CD14-positive monocyte (primary cell): ENCODE measurements at regions not wholly inside any gene's neighbourhood (a gene's known extent, or its start where the extent isn't known, plus 50 kb on each side); places are given as distances from the start of the nearest gene placed in this dataset.

Source experiments
- DNase-seq, 3 donors: peaks; one replicate each; pipeline ENCODE4 v3.0.0-alpha.2; 2011 to 2022
- H2AFZ ChIP-seq: 2 replicates; pipeline ENCODE4 v1.6.0; 2012; ENCODE audit warnings: mild to moderate bottlenecking, low read depth, low read length, inconsistent platforms; ENCODE audit not compliant: insufficient read depth, poor library complexity, severe bottlenecking
- H3K27ac ChIP-seq, 2 donors: 1 replicate in 1 of 2; 2 replicates in 1 of 2; pipeline ENCODE4 v1.5.1; 2012 to 2013; ENCODE audit warnings: low read length in 2 of 2, control low read depth in 1 of 2, inconsistent platforms in 1 of 2, low read depth in 1 of 2, mild to moderate bottlenecking in 1 of 2
- H3K27me3 ChIP-seq, 2 donors: one replicate each; pipeline versions ENCODE4 v1.6.0 to v1.6.1; 2011 to 2013; ENCODE audit warnings: low read length in 2 of 2; ENCODE audit not compliant: control insufficient read depth in 2 of 2, insufficient read depth in 2 of 2
- H3K36me3 ChIP-seq, 2 donors: replicated peaks in 1 of 2; 1 replicate in 1 of 2; 2 replicates in 1 of 2; pipeline versions ENCODE4 v1.5.1 to v1.6.1; 2012 to 2013; ENCODE audit warnings: low read length in 2 of 2, control low read depth in 1 of 2, inconsistent platforms in 1 of 2, mild to moderate bottlenecking in 1 of 2; ENCODE audit not compliant: insufficient read depth in 2 of 2, control insufficient read depth in 1 of 2
- H3K4me1 ChIP-seq, 2 donors: 1 replicate in 1 of 2; 2 replicates in 1 of 2; pipeline versions ENCODE4 v1.5.1 to v1.6.1; 2012 to 2013; ENCODE audit warnings: low read length in 2 of 2, control low read depth in 1 of 2, inconsistent platforms in 1 of 2, mild to moderate bottlenecking in 1 of 2, moderate library complexity in 1 of 2; ENCODE audit not compliant: insufficient read depth in 2 of 2, control insufficient read depth in 1 of 2
- H3K4me2 ChIP-seq: replicated peaks from 2 replicates; pipeline ENCODE3; 2012; ENCODE audit warnings: low read length, moderate library complexity, mild to moderate bottlenecking; ENCODE audit not compliant: poor library complexity, severe bottlenecking; ENCODE audit errors: extremely low read depth
- H3K4me3 ChIP-seq, 3 experiments: fragments of 200-600 bp in 1 of 3; sonication (generic) in 1 of 3; replicated peaks in 1 of 3; 1 replicate in 2 of 3; 2 replicates in 1 of 3; pipeline ENCODE4 v1.5.1; 2011 to 2013; ENCODE audit warnings: low read length in 3 of 3, mild to moderate bottlenecking in 3 of 3, control low read depth in 2 of 3, low read depth in 2 of 3, inconsistent platforms in 1 of 3, moderate library complexity in 1 of 3
- H3K79me2 ChIP-seq: 2 replicates; pipeline ENCODE4 v1.6.0; 2012; ENCODE audit warnings: mild to moderate bottlenecking, control low read depth, inconsistent platforms, low read length, moderate library complexity; ENCODE audit not compliant: insufficient read depth
- H3K9ac ChIP-seq: 2 replicates; pipeline ENCODE4 v1.6.0; 2017; ENCODE audit warnings: low read length, mild to moderate bottlenecking; ENCODE audit not compliant: insufficient read depth, poor library complexity, severe bottlenecking
- H3K9me3 ChIP-seq, 2 donors: replicated peaks in 1 of 2; 1 replicate in 1 of 2; 2 replicates in 1 of 2; pipeline versions ENCODE4 v1.5.1 to v1.6.1; 2012 to 2013; ENCODE audit warnings: low read length in 2 of 2, control low read depth in 1 of 2; ENCODE audit not compliant: control insufficient read depth in 1 of 2, insufficient read depth in 1 of 2
- H4K20me1 ChIP-seq: 2 replicates; pipeline ENCODE4 v1.6.0; 2012; ENCODE audit warnings: mild to moderate bottlenecking, low read length, control low read depth, moderate library complexity; ENCODE audit not compliant: insufficient read depth
- H3K27ac Mint-ChIP-seq, 7 donors: one replicate each; pipeline ENCODE4 v1.8.0; 2020; ENCODE audit warnings: mild to moderate bottlenecking in 7 of 7, mixed read lengths in 7 of 7, moderate library complexity in 6 of 7, inconsistent platforms in 2 of 7
- H3K27me3 Mint-ChIP-seq, 3 donors: one replicate each; pipeline ENCODE4 v1.8.0; 2021 to 2022; ENCODE audit warnings: low read depth in 3 of 3, mild to moderate bottlenecking in 3 of 3, mixed read lengths in 3 of 3, moderate library complexity in 3 of 3, inconsistent platforms in 1 of 3
- H3K36me3 Mint-ChIP-seq, 2 donors: one replicate each; pipeline ENCODE4 v1.8.0; 2020; ENCODE audit warnings: mixed read lengths in 2 of 2, inconsistent platforms in 1 of 2, mild to moderate bottlenecking in 1 of 2
- H3K4me1 Mint-ChIP-seq: one replicate; pipeline ENCODE4 v1.8.0; 2020; ENCODE audit warnings: mild to moderate bottlenecking, mixed read lengths
- H3K4me3 Mint-ChIP-seq, 2 donors: one replicate each; pipeline ENCODE4 v1.8.0; 2020; ENCODE audit warnings: mild to moderate bottlenecking in 2 of 2, mixed read lengths in 2 of 2, moderate library complexity in 1 of 2
- H3K9me3 Mint-ChIP-seq, 7 donors: one replicate each; pipeline ENCODE4 v1.8.0; 2020 to 2022; ENCODE audit warnings: mixed read lengths in 7 of 7, mild to moderate bottlenecking in 6 of 7, moderate library complexity in 6 of 7, inconsistent platforms in 2 of 7
- CTCF ChIP-seq: fragments of 200-600 bp; IDR thresholded peaks from one replicate; pipeline ENCODE4 v1.8.0; 2022; ENCODE audit warnings: antibody characterized with exemption, mild to moderate bottlenecking
- WGBS: methylation state at CpG from one replicate; pipeline ENCODE4 v1.1.5; 2013; ENCODE audit warnings: missing lambda C conversion rate; ENCODE audit not compliant: insufficient coverage; 5-methylcytosine and 5-hydroxymethylcytosine counted together
- intact Hi-C, 2 donors: fragments of 100-400 bp; cut with micrococcal nuclease; formaldehyde crosslinking; loops; one replicate each; pipeline versions ENCODE4 v1.15.0 to v1.15.1; 2023

DNA sequence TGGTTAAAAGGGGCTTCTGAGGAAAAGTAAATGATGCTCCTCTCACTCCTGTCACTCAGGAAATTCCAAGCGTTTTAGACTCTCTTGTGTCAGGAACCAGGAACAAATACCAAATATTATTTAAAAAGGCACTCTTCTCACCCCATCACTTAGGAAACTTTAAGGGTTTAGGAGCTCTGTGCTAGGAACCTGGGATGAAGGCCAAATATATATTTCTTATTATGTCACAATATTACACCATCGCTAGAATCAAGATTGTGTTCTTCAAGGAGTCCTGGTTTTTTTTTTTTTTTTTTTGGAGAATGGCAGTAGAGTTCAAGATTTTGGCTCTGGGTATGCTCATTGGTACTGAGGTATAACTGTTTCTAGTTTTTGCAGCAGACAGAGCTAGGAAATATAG is 79.0 kb upstream of the HEPHL1 start:
- H3K4me1 Mint-ChIP-seq, result no peaks in the 10 kb centered on the region
- intact Hi-C loops, result no loop called here
- DNase-seq, result no peak
- Histone ChIP-seq H3K9me3 (no peaks in the 10 kb centered on the region), H3K27me3 (no peaks in the 10 kb centered on the region), H3K79me2 (no peaks in the 10 kb centered on the region), H3K4me3 (no peak overlapping the region), H3K4me1 (no peaks in the 10 kb centered on the region), H3K36me3 (no peaks in the 10 kb centered on the region), H2AFZ (no peak overlapping the region), H4K20me1 (no peaks in the 10 kb centered on the region), H3K27ac (no peak overlapping the region), H3K4me2 (no peak overlapping the region), H3K9ac (no peak overlapping the region)
- H3K4me3 Mint-ChIP-seq, result no peak overlapping the region
- no peaks in the 10 kb centered on the region for H3K36me3 Mint-ChIP-seq
- TF ChIP-seq CTCF, result no peak
- peaks cover 0 to 3% (median 0%) of the 10 kb centered on the region in 7 donors for H3K9me3 Mint-ChIP-seq
- WGBS, result no CpG with 5 or more reads among the region's 2 CpGs
- no peak overlapping the region for H3K27ac Mint-ChIP-seq
- peaks cover 1 to 4% (median 4%) of the 10 kb centered on the region in 3 donors for H3K27me3 Mint-ChIP-seq

- Mint-ChIP-seq H3K27ac (no peak overlapping the region), H3K4me1 (no peaks in the 10 kb centered on the region), H3K9me3 (no peaks in the 10 kb centered on the region), H3K27me3 (peaks cover 1 to 2% (median 1%) of the 10 kb centered on the region in 3 donors), H3K4me3 (no peak overlapping the region), H3K36me3 (no peaks in the 10 kb centered on the region)
- no peaks in the 10 kb centered on the region for H3K36me3 ChIP-seq
- H3K9me3 ChIP-seq, result no peaks in the 10 kb centered on the region
- no peak overlapping the region for H3K27ac ChIP-seq
- no CpG with 5 or more reads among the region's 2 CpGs for WGBS
- no peak for TF ChIP-seq CTCF
- no peaks in the 10 kb centered on the region for H3K27me3 ChIP-seq
- no peaks in the 10 kb centered on the region for H3K4me1 ChIP-seq
- no peak for DNase-seq
- H3K4me3 ChIP-seq, result no peak overlapping the region
- H3K4me2 ChIP-seq, result no peak overlapping the region
- H4K20me1 ChIP-seq, result no peaks in the 10 kb centered on the region
- no peak overlapping the region for H2AFZ ChIP-seq
- intact Hi-C loops, result no loop called here
- no peaks in the 10 kb centered on the region for H3K79me2 ChIP-seq
- H3K9ac ChIP-seq, result no peak overlapping the region
Measured at GRCh38 chr11:93945596-93945995, 75.6 kb upstream of the HEPHL1 start.
